Keratinocyte (primary cell): ENCODE measurements at regions not wholly inside any gene's neighbourhood (a gene's known extent, or its start where the extent isn't known, plus 50 kb on each side); places are given as distances from the start of the nearest gene placed in this dataset.
A peak's percentile ranks its signal among the peaks of the same experiment; 100 is the strongest.

Source experiments
- DNase-seq: peaks from one replicate; pipeline ENCODE4 v3.0.0-alpha.2; 2011; ENCODE audit warnings: low read depth, missing footprints, low spot score
- FAIRE-seq: peaks from 2 replicates; lab custom pipeline; 2011; peaks lifted over from hg19 to GRCh38; lab: Jason Lieb, UNC
- H2AFZ ChIP-seq: 2 replicates; pipeline ENCODE4 v1.6.0; 2012; ENCODE audit warnings: low read length, control low read depth, inconsistent platforms; ENCODE audit not compliant: control insufficient read depth
- H3K27ac ChIP-seq: 2 replicates; pipeline ENCODE4 v1.5.1; 2011; ENCODE audit warnings: low read length; ENCODE audit not compliant: control insufficient read depth, insufficient read depth
- H3K27me3 ChIP-seq: 3 replicates; pipeline ENCODE4 v1.6.0; 2011; ENCODE audit warnings: low read length; ENCODE audit not compliant: control insufficient read depth, insufficient read depth; ENCODE audit errors: extremely low read depth
- H3K36me3 ChIP-seq, 2 experiments: 2 replicates in 1 of 2; 3 replicates in 1 of 2; pipeline ENCODE4 v1.5.1; 2011; ENCODE audit warnings: low read length in 2 of 2, mild to moderate bottlenecking in 1 of 2; ENCODE audit not compliant: control insufficient read depth in 2 of 2, insufficient read depth in 2 of 2; ENCODE audit errors: extremely low read depth in 1 of 2
- H3K4me1 ChIP-seq: 3 replicates; pipeline ENCODE4 v1.5.1; 2011; ENCODE audit warnings: low read length; ENCODE audit not compliant: control insufficient read depth, insufficient read depth; ENCODE audit errors: extremely low read depth
- H3K4me2 ChIP-seq: 3 replicates; pipeline ENCODE4 v1.6.0; 2011; ENCODE audit warnings: low read depth, low read length; ENCODE audit not compliant: control insufficient read depth, insufficient read depth; ENCODE audit errors: extremely low read depth
- H3K4me3 ChIP-seq, 3 experiments: fragments of 200-600 bp in 1 of 3; sonication (generic) in 1 of 3; 2 replicates in 2 of 3; 3 replicates in 1 of 3; pipeline ENCODE4 v1.5.1; 2011 to 2016; ENCODE audit warnings: low read length in 3 of 3, mild to moderate bottlenecking in 3 of 3, control low read depth in 2 of 3, inconsistent platforms in 1 of 3, low read depth in 1 of 3, mixed read lengths in 1 of 3, mixed run types in 1 of 3, moderate library complexity in 1 of 3; ENCODE audit not compliant: control insufficient read depth in 2 of 3, insufficient read depth in 2 of 3; ENCODE audit errors: extremely low read depth in 1 of 3
- H3K79me2 ChIP-seq: 2 replicates; pipeline ENCODE4 v1.6.0; 2012; ENCODE audit warnings: low read length; ENCODE audit not compliant: control insufficient read depth, insufficient read depth
- H3K9ac ChIP-seq: 3 replicates; pipeline ENCODE4 v1.6.0; 2011; ENCODE audit warnings: low read length; ENCODE audit not compliant: control insufficient read depth, insufficient read depth; ENCODE audit errors: extremely low read depth
- H3K9me1 ChIP-seq: 3 replicates; pipeline ENCODE4 v1.6.0; 2011; ENCODE audit warnings: low read length; ENCODE audit not compliant: control insufficient read depth, insufficient read depth; ENCODE audit errors: extremely low read depth
- H3K9me3 ChIP-seq: 2 replicates; pipeline ENCODE4 v1.5.1; 2012; ENCODE audit warnings: low read depth, low read length; ENCODE audit not compliant: control insufficient read depth
- H4K20me1 ChIP-seq: 3 replicates; pipeline ENCODE4 v1.6.0; 2011; ENCODE audit warnings: low read length; ENCODE audit not compliant: control insufficient read depth, insufficient read depth; ENCODE audit errors: extremely low read depth
- EZH2 ChIP-seq: IDR thresholded peaks from one replicate; pipeline ENCODE4 v1.6.1; 2012; ENCODE audit warnings: inconsistent platforms, mild to moderate bottlenecking, low read length, moderate library complexity
- dilution Hi-C: fragments of 300-500 bp; cut with MboI; formaldehyde crosslinking; loops from one replicate; pipeline ENCODE4 v1.7.0; 2020; ENCODE audit warnings: low sequenced_read_pairs; ENCODE audit not compliant: extremely low pct_ligation_motif_present
- TF ChIP-seq, protein P1 (sequence below), 3 experiments: IDR thresholded peaks in 1 of 3; conservative IDR thresholded peaks in 1 of 3; optimal IDR thresholded peaks in 1 of 3; 2 replicates in 2 of 3; 3 replicates in 1 of 3; pipeline versions ENCODE3 to v1.5.1; 2011; ENCODE audit warnings: low read length in 3 of 3, mild to moderate bottlenecking in 3 of 3, moderate library complexity in 2 of 3, control low read depth in 1 of 3, inconsistent platforms in 1 of 3; ENCODE audit not compliant: insufficient read depth in 2 of 3; ENCODE audit errors: extremely low read depth in 1 of 3

DNA sequence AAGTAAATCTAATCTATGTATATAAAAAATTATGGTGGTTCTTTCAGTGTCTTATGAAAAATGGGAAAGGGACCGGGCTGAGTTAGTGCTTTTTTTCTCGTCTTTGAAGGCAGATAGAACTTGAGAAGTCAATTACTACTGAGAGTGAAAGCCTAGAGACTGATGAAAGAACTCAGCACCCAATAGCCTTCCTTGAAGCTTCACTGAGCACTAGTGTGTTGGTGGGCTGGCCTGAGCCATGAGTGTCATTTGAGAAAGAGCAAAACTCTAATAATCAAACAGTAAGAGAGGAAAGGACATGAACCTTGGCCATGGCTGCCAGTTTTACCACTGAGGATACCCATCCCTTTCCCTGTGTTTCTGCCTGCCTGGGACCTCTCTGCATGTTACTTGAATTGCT is 428.3 kb upstream of the RASGRP1 start:
- Histone ChIP-seq H3K9ac (no peak overlapping the region), H3K9me3 (no peaks in the 10 kb centered on the region), H3K4me2 (no peak overlapping the region), H3K27ac (no peak overlapping the region), H4K20me1 (no peaks in the 10 kb centered on the region), H3K4me1 (peaks cover 25% of the 10 kb centered on the region), H3K27me3 (no peaks in the 10 kb centered on the region), H3K4me3 (no peak overlapping the region), H3K36me3 (no peaks in the 10 kb centered on the region), H3K79me2 (no peaks in the 10 kb centered on the region), H2AFZ (no peak overlapping the region), H3K9me1 (no peaks in the 10 kb centered on the region)
- TF ChIP-seq, protein P1, sequence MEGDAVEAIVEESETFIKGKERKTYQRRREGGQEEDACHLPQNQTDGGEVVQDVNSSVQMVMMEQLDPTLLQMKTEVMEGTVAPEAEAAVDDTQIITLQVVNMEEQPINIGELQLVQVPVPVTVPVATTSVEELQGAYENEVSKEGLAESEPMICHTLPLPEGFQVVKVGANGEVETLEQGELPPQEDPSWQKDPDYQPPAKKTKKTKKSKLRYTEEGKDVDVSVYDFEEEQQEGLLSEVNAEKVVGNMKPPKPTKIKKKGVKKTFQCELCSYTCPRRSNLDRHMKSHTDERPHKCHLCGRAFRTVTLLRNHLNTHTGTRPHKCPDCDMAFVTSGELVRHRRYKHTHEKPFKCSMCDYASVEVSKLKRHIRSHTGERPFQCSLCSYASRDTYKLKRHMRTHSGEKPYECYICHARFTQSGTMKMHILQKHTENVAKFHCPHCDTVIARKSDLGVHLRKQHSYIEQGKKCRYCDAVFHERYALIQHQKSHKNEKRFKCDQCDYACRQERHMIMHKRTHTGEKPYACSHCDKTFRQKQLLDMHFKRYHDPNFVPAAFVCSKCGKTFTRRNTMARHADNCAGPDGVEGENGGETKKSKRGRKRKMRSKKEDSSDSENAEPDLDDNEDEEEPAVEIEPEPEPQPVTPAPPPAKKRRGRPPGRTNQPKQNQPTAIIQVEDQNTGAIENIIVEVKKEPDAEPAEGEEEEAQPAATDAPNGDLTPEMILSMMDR (optimal IDR thresholded peaks at IDR 0.05 in 1 of 3, IDR thresholded peaks at IDR 0.05 in 1 of 3, conservative IDR thresholded peaks at IDR 0.05 in 1 of 3; ENCODE audit: extremely low read depth in 1 of 3, insufficient read depth in 2 of 3, low read length in 3 of 3), result no peak
- no peak for TF ChIP-seq EZH2
- dilution Hi-C loops, result no loop called here
- FAIRE-seq, result no peak
- DNase-seq, result no peak

DNA sequence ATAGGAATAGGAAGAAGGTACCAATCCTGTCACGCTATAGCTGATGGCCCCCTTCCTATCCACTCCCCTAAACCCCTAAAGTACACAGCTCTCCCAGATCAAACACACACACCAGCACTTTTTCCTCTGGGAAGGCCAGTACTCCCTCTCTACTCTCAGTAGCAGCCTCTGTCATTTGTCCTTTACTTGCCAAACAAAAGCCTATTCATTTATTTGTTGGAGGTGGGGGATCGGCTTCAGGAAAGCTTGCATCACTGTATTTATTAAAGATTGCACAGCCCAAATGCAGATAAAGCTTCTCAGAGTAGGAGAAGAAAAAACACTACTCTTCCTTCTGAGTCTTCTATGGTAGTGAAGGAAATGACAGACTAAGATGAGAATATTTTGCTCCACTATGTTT is 429.7 kb upstream of the RASGRP1 start:
- Histone ChIP-seq H3K27ac (no peak overlapping the region), H2AFZ (no peak overlapping the region), H3K9me1 (no peaks in the 10 kb centered on the region), H3K4me1 (peaks cover 25% of the 10 kb centered on the region), H3K79me2 (no peaks in the 10 kb centered on the region), H4K20me1 (no peaks in the 10 kb centered on the region), H3K36me3 (no peaks in the 10 kb centered on the region), H3K4me3 (no peak overlapping the region), H3K9ac (no peak overlapping the region), H3K27me3 (no peaks in the 10 kb centered on the region), H3K9me3 (no peaks in the 10 kb centered on the region), H3K4me2 (no peak overlapping the region)
- dilution Hi-C loops, result no loop called here
- FAIRE-seq (peak; percentile 5), DNase-seq (no peak)
- TF ChIP-seq EZH2, result no peak
- TF ChIP-seq, protein P1 (optimal IDR thresholded peaks at IDR 0.05 in 1 of 3, IDR thresholded peaks at IDR 0.05 in 1 of 3, conservative IDR thresholded peaks at IDR 0.05 in 1 of 3; ENCODE audit: extremely low read depth in 1 of 3, insufficient read depth in 2 of 3, low read length in 3 of 3), result no peak
